IMR-90 (cell line): ENCODE measurements at regions not wholly inside any gene's neighbourhood (a gene's known extent, or its start where the extent isn't known, plus 50 kb on each side); places are given as distances from the start of the nearest gene placed in this dataset.

Experiments used
- ATAC-seq: fragments of 200-7000 bp; cut with Tn5 transposase; 2 replicates; pipeline ENCODE4 v1.9.1; 2020; ENCODE audit warnings: low read depth, mild to moderate bottlenecking, moderate library complexity
- BruUV-seq: library from RNA; stranded (reverse); fragments of 400-500 nt; replicated peaks from 2 replicates; lab custom pipeline; 2021; lab: Mats Ljungman, UMichigan
- CTCF ChIA-PET: fragments of 300-600 bp; formaldehyde crosslinking; extraction: SDS; loops from one replicate; lab custom pipeline; 2021; ENCODE audit warnings: antibody characterized with exemption; lab: Yijun Ruan, JAX
- POLR2A ChIA-PET: fragments of 300-600 bp; sonication (Branson Sonifier 250); formaldehyde crosslinking; loops from one replicate; lab custom pipeline; 2022; ENCODE audit warnings: antibody characterized with exemption; ENCODE audit not compliant: unreplicated experiment; lab: Charles Lee
- DNase-seq: peaks from one replicate; pipeline ENCODE4 v3.0.0; 2013
- H2AFZ ChIP-seq: replicated peaks from 2 replicates; pipeline ENCODE3; 2013; ENCODE audit warnings: low read length, mild to moderate bottlenecking; ENCODE audit not compliant: poor library complexity
- H2AK5ac ChIP-seq: 2 replicates; pipeline ENCODE4 v1.6.1; 2013; ENCODE audit warnings: low read depth, low read length, inconsistent platforms
- H2AK9ac ChIP-seq: replicated peaks from 2 replicates; pipeline ENCODE3; 2013; ENCODE audit warnings: mild to moderate bottlenecking, low read depth, low read length, moderate library complexity; ENCODE audit not compliant: poor library complexity
- H2BK120ac ChIP-seq: 2 replicates; pipeline ENCODE4 v1.6.1; 2013; ENCODE audit warnings: low read depth, low read length, inconsistent platforms
- H2BK15ac ChIP-seq: 3 replicates; pipeline ENCODE4 v1.6.1; 2013; ENCODE audit warnings: low read depth, low read length, inconsistent platforms
- H2BK20ac ChIP-seq: 2 replicates; pipeline ENCODE4 v1.6.1; 2013; ENCODE audit warnings: low read depth, mild to moderate bottlenecking, inconsistent platforms, low read length, moderate library complexity
- H2BK5ac ChIP-seq: 2 replicates; pipeline ENCODE4 v1.6.1; 2013; ENCODE audit warnings: mild to moderate bottlenecking, low read depth, low read length, inconsistent platforms; ENCODE audit not compliant: poor library complexity, severe bottlenecking
- H3K14ac ChIP-seq: replicated peaks from 2 replicates; pipeline ENCODE4 v1.6.1; 2013; ENCODE audit warnings: low read depth, low read length, inconsistent platforms
- H3K18ac ChIP-seq: 2 replicates; pipeline ENCODE4 v1.6.1; 2013; ENCODE audit warnings: low read depth, low read length, control low read depth
- H3K23ac ChIP-seq: 2 replicates; pipeline ENCODE4 v1.6.1; 2013; ENCODE audit warnings: low read depth, low read length, inconsistent platforms
- H3K27ac ChIP-seq: 2 replicates; pipeline ENCODE4 v1.5.1; 2013; ENCODE audit warnings: mild to moderate bottlenecking, control low read depth, low read length; ENCODE audit not compliant: insufficient read depth
- H3K27me3 ChIP-seq: 2 replicates; pipeline ENCODE4 v1.6.1; 2013; ENCODE audit warnings: low read length; ENCODE audit not compliant: control insufficient read depth, insufficient read depth
- H3K36me3 ChIP-seq: 2 replicates; pipeline ENCODE4 v1.6.1; 2013; ENCODE audit warnings: low read length, mixed read lengths; ENCODE audit not compliant: control insufficient read depth, insufficient read depth
- H3K4ac ChIP-seq: 2 replicates; pipeline ENCODE4 v1.6.1; 2013; ENCODE audit warnings: low read depth, low read length, inconsistent platforms
- H3K4me1 ChIP-seq: 2 replicates; pipeline ENCODE4 v1.6.1; 2013; ENCODE audit warnings: low read length, mixed read lengths; ENCODE audit not compliant: control insufficient read depth, insufficient read depth
- H3K4me2 ChIP-seq: 2 replicates; pipeline ENCODE4 v1.6.1; 2013; ENCODE audit warnings: low read depth, mild to moderate bottlenecking, control low read depth, low read length, moderate library complexity
- H3K4me3 ChIP-seq: 2 replicates; pipeline ENCODE4 v1.5.1; 2013; ENCODE audit warnings: low read depth, mild to moderate bottlenecking, control low read depth, low read length, moderate library complexity; ENCODE audit not compliant: insufficient read depth
- H3K56ac ChIP-seq: 2 replicates; pipeline ENCODE4 v1.6.1; 2013; ENCODE audit warnings: low read length, inconsistent platforms; ENCODE audit not compliant: insufficient read depth; ENCODE audit errors: extremely low read depth
- H3K79me1 ChIP-seq, 2 experiments: 2 replicates each; pipeline ENCODE4 v1.6.1; 2013; ENCODE audit warnings: low read length in 2 of 2, inconsistent platforms in 1 of 2, low read depth in 1 of 2
- H3K9ac ChIP-seq: 2 replicates; pipeline ENCODE4 v1.6.1; 2013; ENCODE audit warnings: low read depth, low read length, control low read depth
- H3K9me1 ChIP-seq: 2 replicates; pipeline ENCODE4 v1.6.1; 2013; ENCODE audit warnings: low read length, inconsistent platforms; ENCODE audit not compliant: insufficient read depth
- H3K9me3 ChIP-seq: 2 replicates; pipeline ENCODE4 v1.6.1; 2013; ENCODE audit warnings: low read length; ENCODE audit not compliant: control insufficient read depth, insufficient read depth
- H4K20me1 ChIP-seq: 2 replicates; pipeline ENCODE4 v1.6.1; 2013; ENCODE audit warnings: low read length, inconsistent platforms; ENCODE audit not compliant: insufficient read depth
- H4K5ac ChIP-seq: 2 replicates; pipeline ENCODE4 v1.6.1; 2013; ENCODE audit warnings: mild to moderate bottlenecking, low read depth, low read length, control low read depth
- H4K8ac ChIP-seq, 2 experiments: 2 replicates each; pipeline ENCODE4 v1.6.1; 2013; ENCODE audit warnings: low read depth in 2 of 2, low read length in 2 of 2, control low read depth in 1 of 2, inconsistent platforms in 1 of 2
- H4K91ac ChIP-seq: 2 replicates; pipeline ENCODE4 v1.6.1; 2013; ENCODE audit warnings: low read depth, low read length, inconsistent platforms; ENCODE audit not compliant: insufficient read depth
- BHLHE40 ChIP-seq: fragments of 150-350 bp; IDR thresholded peaks from 2 replicates; pipeline ENCODE4 v1.6.1; 2016; ENCODE audit warnings: mild to moderate bottlenecking, low read depth, low read length
- CEBPB ChIP-seq: IDR thresholded peaks from 2 replicates; pipeline ENCODE4 v1.6.1; 2012; ENCODE audit warnings: low read depth, low read length, improper control_type of control experiment
- CHD1 ChIP-seq: IDR thresholded peaks from 2 replicates; pipeline ENCODE4 v1.6.1; 2012; ENCODE audit warnings: low read depth, low read length, improper control_type of control experiment
- MAFK ChIP-seq: IDR thresholded peaks from 2 replicates; pipeline ENCODE4 v1.6.1; 2012; ENCODE audit warnings: low read depth, low read length, improper control_type of control experiment
- MAZ ChIP-seq: IDR thresholded peaks from 2 replicates; pipeline ENCODE4 v1.6.1; 2012; ENCODE audit warnings: low read depth, mild to moderate bottlenecking, low read length, improper control_type of control experiment, moderate library complexity, borderline replicate concordance
- NFE2L2 ChIP-seq: fragments of 150-350 bp; IDR thresholded peaks from 2 replicates; pipeline ENCODE4 v1.6.1; 2016; ENCODE audit warnings: low read depth, mild to moderate bottlenecking, low read length
- RCOR1 ChIP-seq: IDR thresholded peaks from 2 replicates; pipeline ENCODE4 v1.6.1; 2012; ENCODE audit warnings: mild to moderate bottlenecking, low read length, improper control_type of control experiment; ENCODE audit not compliant: insufficient replicate concordance
- RFX5 ChIP-seq: IDR thresholded peaks from 2 replicates; pipeline ENCODE4 v1.8.0; 2012; ENCODE audit warnings: low read depth, mild to moderate bottlenecking, low read length, moderate library complexity
- SMC3 ChIP-seq: fragments of 150-350 bp; IDR thresholded peaks from 2 replicates; pipeline ENCODE4 v1.6.1; 2016; ENCODE audit warnings: low read depth, mild to moderate bottlenecking, antibody characterized with exemption, low read length, moderate library complexity
- dilution Hi-C: fragments of 300-500 bp; cut with HindIII; formaldehyde crosslinking; loops from one replicate; pipeline ENCODE4 v1.14.3; 2018; ENCODE audit warnings: low sequenced_read_pairs; ENCODE audit not compliant: unreplicated experiment
- in situ Hi-C: fragments of 300-500 bp; cut with MboI; formaldehyde crosslinking; loops from 3 replicates; pipeline ENCODE4 v1.14.3; 2019; ENCODE audit warnings: low sequenced_read_pairs, inconsistent platforms, mixed read lengths
- intact Hi-C: fragments of 100-400 bp; cut with micrococcal nuclease; formaldehyde crosslinking; loops from 2 replicates; pipeline ENCODE4 v1.10.0; 2022
- TF ChIP-seq, protein P1 (sequence below): fragments of 150-350 bp; IDR thresholded peaks from 2 replicates; pipeline ENCODE4 v1.6.1; 2017; ENCODE audit warnings: mild to moderate bottlenecking, antibody characterized with exemption, low read length, low read depth
- TF ChIP-seq, protein P2 (sequence below): fragments of 150-350 bp; IDR thresholded peaks from 2 replicates; pipeline ENCODE4 v1.6.1; 2016; ENCODE audit warnings: low read depth, mild to moderate bottlenecking, low read length, moderate library complexity, borderline replicate concordance

GRCh38 chr11:135002236-135002635, 590.2 kb upstream of the B3GAT1 start:
- Histone ChIP-seq H3K27me3 (no peaks in the 10 kb centered on the region), H2BK5ac (no peak overlapping the region), H3K9me3 (peaks cover 14% of the 10 kb centered on the region; the same call in 1 of the 2 replicates), H2BK120ac (no peak overlapping the region), H2AFZ (no peak overlapping the region), H3K79me1 (no peaks in the 10 kb centered on the region), H3K4me3 (no peak overlapping the region), H2AK9ac (no peak overlapping the region), H3K23ac (no peak overlapping the region), H3K27ac (no peak overlapping the region), H3K9ac (no peak overlapping the region), H4K20me1 (no peaks in the 10 kb centered on the region), H4K91ac (no peak overlapping the region), H2BK15ac (no peak overlapping the region), H3K14ac (no peak overlapping the region), H3K18ac (no peak overlapping the region), H3K36me3 (no peaks in the 10 kb centered on the region), H4K8ac (no peak overlapping the region), H3K56ac (no peak overlapping the region), H3K4ac (no peak overlapping the region), H3K9me1 (no peaks in the 10 kb centered on the region), H2BK20ac (no peak overlapping the region), H3K4me2 (no peak overlapping the region), H2AK5ac (no peak overlapping the region), H4K5ac (no peak overlapping the region), H3K4me1 (no peaks in the 10 kb centered on the region)
- intact Hi-C loops (no loop called here), dilution Hi-C loops (no loop called here), in situ Hi-C loops (no loop called here)
- ATAC-seq: no peak
- TF ChIP-seq, protein P1, sequence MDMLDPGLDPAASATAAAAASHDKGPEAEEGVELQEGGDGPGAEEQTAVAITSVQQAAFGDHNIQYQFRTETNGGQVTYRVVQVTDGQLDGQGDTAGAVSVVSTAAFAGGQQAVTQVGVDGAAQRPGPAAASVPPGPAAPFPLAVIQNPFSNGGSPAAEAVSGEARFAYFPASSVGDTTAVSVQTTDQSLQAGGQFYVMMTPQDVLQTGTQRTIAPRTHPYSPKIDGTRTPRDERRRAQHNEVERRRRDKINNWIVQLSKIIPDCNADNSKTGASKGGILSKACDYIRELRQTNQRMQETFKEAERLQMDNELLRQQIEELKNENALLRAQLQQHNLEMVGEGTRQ: no peak
- no peak for TF ChIP-seq CHD1
- TF ChIP-seq CEBPB: no peak
- no peak for TF ChIP-seq NFE2L2
- TF ChIP-seq, protein P2, sequence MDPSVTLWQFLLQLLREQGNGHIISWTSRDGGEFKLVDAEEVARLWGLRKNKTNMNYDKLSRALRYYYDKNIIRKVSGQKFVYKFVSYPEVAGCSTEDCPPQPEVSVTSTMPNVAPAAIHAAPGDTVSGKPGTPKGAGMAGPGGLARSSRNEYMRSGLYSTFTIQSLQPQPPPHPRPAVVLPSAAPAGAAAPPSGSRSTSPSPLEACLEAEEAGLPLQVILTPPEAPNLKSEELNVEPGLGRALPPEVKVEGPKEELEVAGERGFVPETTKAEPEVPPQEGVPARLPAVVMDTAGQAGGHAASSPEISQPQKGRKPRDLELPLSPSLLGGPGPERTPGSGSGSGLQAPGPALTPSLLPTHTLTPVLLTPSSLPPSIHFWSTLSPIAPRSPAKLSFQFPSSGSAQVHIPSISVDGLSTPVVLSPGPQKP: no peak
- no peak for TF ChIP-seq RCOR1
- no peak for TF ChIP-seq RFX5
- TF ChIP-seq BHLHE40: no peak
- TF ChIP-seq MAZ: no peak
- TF ChIP-seq MAFK: no peak
- TF ChIP-seq SMC3: no peak
- no TSS peak for BruUV-seq
- ChIA-PET CTCF (no interaction called here), POLR2A (no interaction called here)
- DNase-seq: no peak
